Liver (tissue), 8 donors: ENCODE measurements at regions not wholly inside any gene's neighbourhood (a gene's known extent, or its start where the extent isn't known, plus 50 kb on each side); places are given as distances from the start of the nearest gene placed in this dataset.

Experiments
- DNase-seq: peaks from one replicate; pipeline ENCODE4 v3.0.0-alpha.2; 2017; ENCODE audit warnings: low spot score
- H3K27ac ChIP-seq, 2 donors: one replicate each; pipeline ENCODE4 v1.7.0; 2013; ENCODE audit warnings: inconsistent platforms in 2 of 2, low read length in 2 of 2, control low read depth in 1 of 2, low read depth in 1 of 2, mild to moderate bottlenecking in 1 of 2
- H3K27me3 ChIP-seq, 4 donors: one replicate each; pipeline versions ENCODE4 v1.6.1 to v1.7.0; 2013; ENCODE audit warnings: low read length in 3 of 4, inconsistent platforms in 1 of 4, mild to moderate bottlenecking in 1 of 4, moderate library complexity in 1 of 4; ENCODE audit not compliant: control insufficient read depth in 4 of 4, insufficient read depth in 4 of 4
- H3K36me3 ChIP-seq, 4 donors: one replicate each; pipeline versions ENCODE4 v1.6.1 to v1.7.0; 2013; ENCODE audit warnings: low read length in 3 of 4, mild to moderate bottlenecking in 3 of 4, low read depth in 1 of 4, moderate library complexity in 1 of 4; ENCODE audit not compliant: control insufficient read depth in 4 of 4, insufficient read depth in 3 of 4
- H3K4me1 ChIP-seq, 4 donors: one replicate each; pipeline versions ENCODE4 v1.6.1 to v1.7.0; 2013; ENCODE audit warnings: low read length in 3 of 4, mild to moderate bottlenecking in 3 of 4, moderate library complexity in 1 of 4; ENCODE audit not compliant: control insufficient read depth in 4 of 4, insufficient read depth in 4 of 4
- H3K4me3 ChIP-seq, 3 donors: one replicate each; pipeline versions ENCODE4 v1.6.1 to v1.7.0; 2013; ENCODE audit warnings: low read length in 3 of 3, control low read depth in 1 of 3, low read depth in 1 of 3, mild to moderate bottlenecking in 1 of 3
- H3K9ac ChIP-seq, 2 donors: one replicate each; pipeline ENCODE4 v1.7.0; 2013; ENCODE audit warnings: low read length in 2 of 2, mild to moderate bottlenecking in 2 of 2, moderate library complexity in 2 of 2, control low read depth in 1 of 2, low read depth in 1 of 2
- H3K9me3 ChIP-seq, 4 donors: one replicate each; pipeline versions ENCODE4 v1.6.1 to v1.7.0; 2013; ENCODE audit warnings: low read length in 3 of 4; ENCODE audit not compliant: control insufficient read depth in 4 of 4
- EGR1 ChIP-seq, 2 donors: IDR thresholded peaks; 2 replicates each; pipeline ENCODE4 v1.6.1; 2016 to 2018; ENCODE audit warnings: antibody characterized with exemption in 2 of 2, low read depth in 2 of 2
- FOXA1 ChIP-seq: IDR thresholded peaks from 2 replicates; pipeline ENCODE4 v1.6.1; 2016; ENCODE audit warnings: antibody characterized with exemption
- FOXA2 ChIP-seq: IDR thresholded peaks from 2 replicates; pipeline ENCODE4 v1.6.1; 2016; ENCODE audit warnings: antibody characterized with exemption
- GABPA ChIP-seq, 2 donors: IDR thresholded peaks in 1 of 2; conservative IDR thresholded peaks in 1 of 2; 2 replicates each; pipeline ENCODE4 v1.6.1; 2016; ENCODE audit warnings: antibody characterized with exemption in 2 of 2, mild to moderate bottlenecking in 1 of 2, moderate library complexity in 1 of 2
- HNF4A ChIP-seq, 2 donors: conservative IDR thresholded peaks; 2 replicates each; pipeline ENCODE4 v1.6.1; 2016; ENCODE audit warnings: antibody characterized with exemption in 2 of 2, mild to moderate bottlenecking in 2 of 2
- HNF4G ChIP-seq: IDR thresholded peaks from 2 replicates; pipeline ENCODE4 v1.6.1; 2016; ENCODE audit warnings: antibody characterized with exemption
- JUND ChIP-seq, 2 donors: IDR thresholded peaks; 2 replicates each; pipeline ENCODE4 v1.6.1; 2016; ENCODE audit warnings: antibody characterized with exemption in 2 of 2
- MAX ChIP-seq: IDR thresholded peaks from 2 replicates; pipeline ENCODE4 v1.6.1; 2016; ENCODE audit warnings: antibody characterized with exemption
- NR2F2 ChIP-seq: IDR thresholded peaks from 2 replicates; pipeline ENCODE4 v1.6.1; 2016; ENCODE audit warnings: antibody characterized with exemption
- RAD21 ChIP-seq, 2 donors: IDR thresholded peaks; 2 replicates each; pipeline ENCODE4 v1.6.1; 2016; ENCODE audit warnings: antibody characterized with exemption in 2 of 2, mild to moderate bottlenecking in 2 of 2
- RXRA ChIP-seq, 2 donors: IDR thresholded peaks; 2 replicates each; pipeline ENCODE4 v1.6.1; 2017 to 2018; ENCODE audit warnings: antibody characterized with exemption in 2 of 2, mild to moderate bottlenecking in 1 of 2
- SP1 ChIP-seq: IDR thresholded peaks from 2 replicates; pipeline ENCODE4 v1.6.1; 2018; ENCODE audit warnings: antibody characterized with exemption, mild to moderate bottlenecking
- TAF1 ChIP-seq: conservative IDR thresholded peaks from 2 replicates; pipeline ENCODE4 v1.6.1; 2016; ENCODE audit warnings: antibody characterized with exemption, mild to moderate bottlenecking
- YY1 ChIP-seq: IDR thresholded peaks from 2 replicates; pipeline ENCODE4 v1.6.1; 2016; ENCODE audit warnings: antibody characterized with exemption, mild to moderate bottlenecking
- WGBS: extraction: QIAGEN DNeasy Blood & Tissue Kit; methylation state at CpG from one replicate; pipeline ENCODE4 v1.1.7; 2013; 5-methylcytosine and 5-hydroxymethylcytosine counted together
- TF ChIP-seq, protein P1 (sequence below): fragments of 150-350 bp; IDR thresholded peaks from 2 replicates; pipeline ENCODE4 v1.5.1; 2017; ENCODE audit warnings: improper control_type of control experiment, low read depth, low read length; ENCODE audit not compliant: missing input control
- TF ChIP-seq, protein P2 (sequence below): IDR thresholded peaks from 2 replicates; pipeline ENCODE4 v1.6.1; 2016; ENCODE audit warnings: antibody characterized with exemption
- TF ChIP-seq, protein P3 (sequence below): IDR thresholded peaks from 2 replicates; pipeline ENCODE4 v1.6.1; 2016; ENCODE audit warnings: antibody characterized with exemption
- TF ChIP-seq, protein P4 (sequence below): IDR thresholded peaks from 2 replicates; pipeline ENCODE4 v1.6.1; 2016; ENCODE audit warnings: antibody characterized with exemption, mild to moderate bottlenecking
- donor health status: healthy.
- donor health status: healthy.
- donor health status: healthy.
- donor health status: healthy.
- donor health status: healthy.

- Histone ChIP-seq H3K4me1 (no peaks in the 10 kb centered on the region), H3K9ac (no peak overlapping the region), H3K36me3 (no peaks in the 10 kb centered on the region), H3K27me3 (no peaks in the 10 kb centered on the region), H3K9me3 (no peaks in the 10 kb centered on the region), H3K4me3 (no peak overlapping the region), H3K27ac (no peak overlapping the region)
- 86% methylated on average over 6 of the region's 6 CpGs for WGBS
- DNase-seq: no peak
- TF ChIP-seq, protein P1, sequence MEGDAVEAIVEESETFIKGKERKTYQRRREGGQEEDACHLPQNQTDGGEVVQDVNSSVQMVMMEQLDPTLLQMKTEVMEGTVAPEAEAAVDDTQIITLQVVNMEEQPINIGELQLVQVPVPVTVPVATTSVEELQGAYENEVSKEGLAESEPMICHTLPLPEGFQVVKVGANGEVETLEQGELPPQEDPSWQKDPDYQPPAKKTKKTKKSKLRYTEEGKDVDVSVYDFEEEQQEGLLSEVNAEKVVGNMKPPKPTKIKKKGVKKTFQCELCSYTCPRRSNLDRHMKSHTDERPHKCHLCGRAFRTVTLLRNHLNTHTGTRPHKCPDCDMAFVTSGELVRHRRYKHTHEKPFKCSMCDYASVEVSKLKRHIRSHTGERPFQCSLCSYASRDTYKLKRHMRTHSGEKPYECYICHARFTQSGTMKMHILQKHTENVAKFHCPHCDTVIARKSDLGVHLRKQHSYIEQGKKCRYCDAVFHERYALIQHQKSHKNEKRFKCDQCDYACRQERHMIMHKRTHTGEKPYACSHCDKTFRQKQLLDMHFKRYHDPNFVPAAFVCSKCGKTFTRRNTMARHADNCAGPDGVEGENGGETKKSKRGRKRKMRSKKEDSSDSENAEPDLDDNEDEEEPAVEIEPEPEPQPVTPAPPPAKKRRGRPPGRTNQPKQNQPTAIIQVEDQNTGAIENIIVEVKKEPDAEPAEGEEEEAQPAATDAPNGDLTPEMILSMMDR: no peak
- TF ChIP-seq RAD21 (IDR thresholded peaks at IDR 0.05): no peak
- TF ChIP-seq JUND (IDR thresholded peaks at IDR 0.05): no peak
- TF ChIP-seq TAF1: no peak
- no peak for TF ChIP-seq NR2F2
- TF ChIP-seq FOXA2: no peak
- TF ChIP-seq HNF4G: no peak
- TF ChIP-seq, protein P2, sequence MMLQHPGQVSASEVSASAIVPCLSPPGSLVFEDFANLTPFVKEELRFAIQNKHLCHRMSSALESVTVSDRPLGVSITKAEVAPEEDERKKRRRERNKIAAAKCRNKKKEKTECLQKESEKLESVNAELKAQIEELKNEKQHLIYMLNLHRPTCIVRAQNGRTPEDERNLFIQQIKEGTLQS: no peak
- no peak for TF ChIP-seq HNF4A (conservative IDR thresholded peaks at IDR 0.05)
- TF ChIP-seq SP1: no peak
- no peak for TF ChIP-seq GABPA (IDR thresholded peaks at IDR 0.05 in 1 of 2, conservative IDR thresholded peaks at IDR 0.05 in 1 of 2)
- TF ChIP-seq, protein P3, sequence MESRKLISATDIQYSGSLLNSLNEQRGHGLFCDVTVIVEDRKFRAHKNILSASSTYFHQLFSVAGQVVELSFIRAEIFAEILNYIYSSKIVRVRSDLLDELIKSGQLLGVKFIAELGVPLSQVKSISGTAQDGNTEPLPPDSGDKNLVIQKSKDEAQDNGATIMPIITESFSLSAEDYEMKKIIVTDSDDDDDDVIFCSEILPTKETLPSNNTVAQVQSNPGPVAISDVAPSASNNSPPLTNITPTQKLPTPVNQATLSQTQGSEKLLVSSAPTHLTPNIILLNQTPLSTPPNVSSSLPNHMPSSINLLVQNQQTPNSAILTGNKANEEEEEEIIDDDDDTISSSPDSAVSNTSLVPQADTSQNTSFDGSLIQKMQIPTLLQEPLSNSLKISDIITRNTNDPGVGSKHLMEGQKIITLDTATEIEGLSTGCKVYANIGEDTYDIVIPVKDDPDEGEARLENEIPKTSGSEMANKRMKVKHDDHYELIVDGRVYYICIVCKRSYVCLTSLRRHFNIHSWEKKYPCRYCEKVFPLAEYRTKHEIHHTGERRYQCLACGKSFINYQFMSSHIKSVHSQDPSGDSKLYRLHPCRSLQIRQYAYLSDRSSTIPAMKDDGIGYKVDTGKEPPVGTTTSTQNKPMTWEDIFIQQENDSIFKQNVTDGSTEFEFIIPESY: no peak
- TF ChIP-seq, protein P4, sequence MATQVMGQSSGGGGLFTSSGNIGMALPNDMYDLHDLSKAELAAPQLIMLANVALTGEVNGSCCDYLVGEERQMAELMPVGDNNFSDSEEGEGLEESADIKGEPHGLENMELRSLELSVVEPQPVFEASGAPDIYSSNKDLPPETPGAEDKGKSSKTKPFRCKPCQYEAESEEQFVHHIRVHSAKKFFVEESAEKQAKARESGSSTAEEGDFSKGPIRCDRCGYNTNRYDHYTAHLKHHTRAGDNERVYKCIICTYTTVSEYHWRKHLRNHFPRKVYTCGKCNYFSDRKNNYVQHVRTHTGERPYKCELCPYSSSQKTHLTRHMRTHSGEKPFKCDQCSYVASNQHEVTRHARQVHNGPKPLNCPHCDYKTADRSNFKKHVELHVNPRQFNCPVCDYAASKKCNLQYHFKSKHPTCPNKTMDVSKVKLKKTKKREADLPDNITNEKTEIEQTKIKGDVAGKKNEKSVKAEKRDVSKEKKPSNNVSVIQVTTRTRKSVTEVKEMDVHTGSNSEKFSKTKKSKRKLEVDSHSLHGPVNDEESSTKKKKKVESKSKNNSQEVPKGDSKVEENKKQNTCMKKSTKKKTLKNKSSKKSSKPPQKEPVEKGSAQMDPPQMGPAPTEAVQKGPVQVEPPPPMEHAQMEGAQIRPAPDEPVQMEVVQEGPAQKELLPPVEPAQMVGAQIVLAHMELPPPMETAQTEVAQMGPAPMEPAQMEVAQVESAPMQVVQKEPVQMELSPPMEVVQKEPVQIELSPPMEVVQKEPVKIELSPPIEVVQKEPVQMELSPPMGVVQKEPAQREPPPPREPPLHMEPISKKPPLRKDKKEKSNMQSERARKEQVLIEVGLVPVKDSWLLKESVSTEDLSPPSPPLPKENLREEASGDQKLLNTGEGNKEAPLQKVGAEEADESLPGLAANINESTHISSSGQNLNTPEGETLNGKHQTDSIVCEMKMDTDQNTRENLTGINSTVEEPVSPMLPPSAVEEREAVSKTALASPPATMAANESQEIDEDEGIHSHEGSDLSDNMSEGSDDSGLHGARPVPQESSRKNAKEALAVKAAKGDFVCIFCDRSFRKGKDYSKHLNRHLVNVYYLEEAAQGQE: no peak
- TF ChIP-seq EGR1 (IDR thresholded peaks at IDR 0.05; ENCODE audit: low read depth in 2 of 2): no peak
- no peak for TF ChIP-seq FOXA1
- TF ChIP-seq RXRA (IDR thresholded peaks at IDR 0.05): no peak
- no peak for TF ChIP-seq MAX
- no peak for TF ChIP-seq YY1
Observed at GRCh38 chr18:7288544-7288943, 57.7 kb downstream of the LRRC30 start.
